GM13977 (cell line): ENCODE measurements at regions not wholly inside any gene's neighbourhood (a gene's known extent, or its start where the extent isn't known, plus 50 kb on each side); places are given as distances from the start of the nearest gene placed in this dataset.
"Not testable (repeated sequence)": the region's sequence is repeated elsewhere in the genome, so short reads cannot be mapped to it uniquely, and the experiment has no call there.

Experiments used
- DNase-seq: peaks from one replicate; pipeline ENCODE4 v3.0.0; 2012; ENCODE audit warnings: low spot score
- CTCF ChIP-seq: IDR thresholded peaks from 2 replicates; pipeline ENCODE4 v1.5.1; 2012; ENCODE audit warnings: mild to moderate bottlenecking, control low read depth; ENCODE audit not compliant: insufficient read depth; ENCODE audit errors: extremely low read depth, missing control alignments
- in situ Hi-C: fragments of 300-500 bp; cut with MboI; formaldehyde crosslinking; loops from one replicate; pipeline ENCODE4 v1.12.0; 2022; ENCODE audit warnings: low sequenced_read_pairs, low pct_unique_long_range_greater_than_20kb, mixed read lengths, inconsistent platforms; ENCODE audit not compliant: unreplicated experiment

GRCh38 chrX:94854251-94854650, 1180.2 kb downstream of the FAM133A start:
- TF ChIP-seq CTCF = no peak
- in situ Hi-C loops = no loop called here
- no peak for DNase-seq

- DNase-seq, in situ Hi-C loops: not testable (repeated sequence)
Measured at GRCh38 chrX:94862470-94862869, 1188.5 kb downstream of the FAM133A start.

GRCh38 chrX:94871640-94872039, 1197.6 kb downstream of the FAM133A start:
- no peak for DNase-seq
- TF ChIP-seq CTCF = no peak
- in situ Hi-C loops = no loop called here

GRCh38 chrX:94901849-94902248, 1227.8 kb downstream of the FAM133A start:
- no peak for TF ChIP-seq CTCF
- in situ Hi-C loops = no loop called here
- no peak for DNase-seq

GRCh38 chrX:94908171-94908570, 1234.2 kb downstream of the FAM133A start:
- no peak for DNase-seq
- in situ Hi-C loops = no loop called here
- TF ChIP-seq CTCF = no peak

- DNase-seq = no peak
- no peak for TF ChIP-seq CTCF
- in situ Hi-C loops = no loop called here
Measured at GRCh38 chrX:94908648-94909047, 1234.6 kb downstream of the FAM133A start.

- TF ChIP-seq CTCF = no peak
- no peak for DNase-seq
- in situ Hi-C loops = no loop called here
Measured at GRCh38 chrX:94914235-94914634, 1240.2 kb downstream of the FAM133A start.
